ENCODE measurements at regions not wholly inside any gene's neighbourhood (a gene's known extent, or its start where the extent isn't known, plus 50 kb on each side); places are given as distances from the start of the nearest gene placed in this dataset.

- CTCF ChIA-PET = interaction anchor here (0.7 kb wide), 1 partner anchor 359 kb away, joined by 4 read pairs; no protein-coding TSS in a partner anchor
- Mint-ChIP-seq H3K27me3 (ENCODE audit: unreplicated experiment) (peaks cover 21% of the 10 kb centered on the region), H3K9me3 (ENCODE audit: low read depth, unreplicated experiment) (no peaks in the 10 kb centered on the region), H3K4me1 (ENCODE audit: low read depth, unreplicated experiment) (no peaks in the 10 kb centered on the region), H3K4me3 (ENCODE audit: low read depth, unreplicated experiment) (no peak overlapping the region), H3K27ac (ENCODE audit: unreplicated experiment) (no peak overlapping the region), H3K36me3 (ENCODE audit: insufficient read depth, unreplicated experiment) (no peaks in the 10 kb centered on the region)
- BruUV-seq (replicated peaks) = no TSS peak
- no peak for TF ChIP-seq CTCF (IDR thresholded peaks at IDR 0.05; ENCODE audit: unreplicated experiment)
- DNase-seq = no peak
- intact Hi-C loops (cut with micrococcal nuclease; ENCODE audit: unreplicated experiment) = no loop called here
Observed at GRCh38 chr6:14798594-14798982, 447.3 kb upstream of the JARID2 start.

- peaks cover 21% of the 10 kb centered on the region for H3K27me3 Mint-ChIP-seq (ENCODE audit: unreplicated experiment)
- CTCF ChIA-PET = interaction anchor here (0.7 kb wide), 1 partner anchor 359 kb away, joined by 4 read pairs; no protein-coding TSS in a partner anchor
Observed at GRCh38 chr6:14798996-14799588, 446.8 kb upstream of the JARID2 start.

GRCh38 chr6:14799928-14800327, 445.9 kb upstream of the JARID2 start:
- CTCF ChIA-PET = no interaction called here
- no peaks in the 10 kb centered on the region for H3K36me3 Mint-ChIP-seq (ENCODE audit: insufficient read depth, unreplicated experiment)
- no peaks in the 10 kb centered on the region for H3K9me3 Mint-ChIP-seq (ENCODE audit: low read depth, unreplicated experiment)
- DNase-seq = peak; percentile 38
- TF ChIP-seq CTCF (IDR thresholded peaks at IDR 0.05; ENCODE audit: unreplicated experiment) = no peak
- H3K27ac Mint-ChIP-seq (ENCODE audit: unreplicated experiment) = no peak overlapping the region
- intact Hi-C loops (cut with micrococcal nuclease; ENCODE audit: unreplicated experiment) = loop anchor here (10.0 kb wide), 1 partner anchor 75 kb away; no protein-coding TSS in a partner anchor
- no peak overlapping the region for H3K4me3 Mint-ChIP-seq (ENCODE audit: low read depth, unreplicated experiment)
- BruUV-seq (replicated peaks) = no TSS peak
- peaks cover 21% of the 10 kb centered on the region for H3K27me3 Mint-ChIP-seq (ENCODE audit: unreplicated experiment)
- no peaks in the 10 kb centered on the region for H3K4me1 Mint-ChIP-seq (ENCODE audit: low read depth, unreplicated experiment)

More at GRCh38 chr6:14798996-14799588, 446.8 kb upstream of the JARID2 start:
- BruUV-seq (replicated peaks) = no TSS peak
- no peak overlapping the region for H3K4me3 Mint-ChIP-seq (ENCODE audit: low read depth, unreplicated experiment)
- no peak for TF ChIP-seq CTCF (IDR thresholded peaks at IDR 0.05; ENCODE audit: unreplicated experiment)
- DNase-seq = no peak
- H3K4me1 Mint-ChIP-seq (ENCODE audit: low read depth, unreplicated experiment) = no peaks in the 10 kb centered on the region
- H3K27ac Mint-ChIP-seq (ENCODE audit: unreplicated experiment) = no peak overlapping the region
- intact Hi-C loops (cut with micrococcal nuclease; ENCODE audit: unreplicated experiment) = no loop called here
- no peaks in the 10 kb centered on the region for H3K36me3 Mint-ChIP-seq (ENCODE audit: insufficient read depth, unreplicated experiment)
- no peaks in the 10 kb centered on the region for H3K9me3 Mint-ChIP-seq (ENCODE audit: low read depth, unreplicated experiment)

- Mint-ChIP-seq H3K4me3 (ENCODE audit: low read depth, unreplicated experiment) (no peak overlapping the region), H3K36me3 (ENCODE audit: insufficient read depth, unreplicated experiment) (no peaks in the 10 kb centered on the region), H3K27ac (ENCODE audit: unreplicated experiment) (no peak overlapping the region), H3K4me1 (ENCODE audit: low read depth, unreplicated experiment) (no peaks in the 10 kb centered on the region), H3K27me3 (ENCODE audit: unreplicated experiment) (peaks cover 17% of the 10 kb centered on the region), H3K9me3 (ENCODE audit: low read depth, unreplicated experiment) (peaks cover 5% of the 10 kb centered on the region)
- DNase-seq = no peak
- BruUV-seq (replicated peaks) = no TSS peak
- intact Hi-C loops (cut with micrococcal nuclease; ENCODE audit: unreplicated experiment) = loop anchor here (10.0 kb wide), 1 partner anchor 78 kb away; no protein-coding TSS in a partner anchor
- CTCF ChIA-PET = no interaction called here
- no peak for TF ChIP-seq CTCF (IDR thresholded peaks at IDR 0.05; ENCODE audit: unreplicated experiment)
Observed at GRCh38 chr6:14802514-14803160, 443.2 kb upstream of the JARID2 start.
